Choroid plexus epithelial cell (primary cell): ENCODE measurements at regions not wholly inside any gene's neighbourhood (a gene's known extent, or its start where the extent isn't known, plus 50 kb on each side); places are given as distances from the start of the nearest gene placed in this dataset.
"Not testable (repeated sequence)": the region's sequence is repeated elsewhere in the genome, so short reads cannot be mapped to it uniquely, and the experiment has no call there.

Experiments
- DNase-seq: peaks from one replicate; pipeline ENCODE4 v3.0.0-alpha.2; 2010; ENCODE audit warnings: low read depth
- H3K4me3 ChIP-seq: 2 replicates; pipeline ENCODE4 v1.5.1; 2011; ENCODE audit warnings: low read depth, mild to moderate bottlenecking, control low read depth, low read length, moderate library complexity
- TF ChIP-seq, protein P1 (sequence below): conservative IDR thresholded peaks from 2 replicates; pipeline ENCODE4 v1.5.1; 2011; ENCODE audit warnings: low read depth, mild to moderate bottlenecking, control low read depth, inconsistent platforms, low read length, moderate library complexity

DNA sequence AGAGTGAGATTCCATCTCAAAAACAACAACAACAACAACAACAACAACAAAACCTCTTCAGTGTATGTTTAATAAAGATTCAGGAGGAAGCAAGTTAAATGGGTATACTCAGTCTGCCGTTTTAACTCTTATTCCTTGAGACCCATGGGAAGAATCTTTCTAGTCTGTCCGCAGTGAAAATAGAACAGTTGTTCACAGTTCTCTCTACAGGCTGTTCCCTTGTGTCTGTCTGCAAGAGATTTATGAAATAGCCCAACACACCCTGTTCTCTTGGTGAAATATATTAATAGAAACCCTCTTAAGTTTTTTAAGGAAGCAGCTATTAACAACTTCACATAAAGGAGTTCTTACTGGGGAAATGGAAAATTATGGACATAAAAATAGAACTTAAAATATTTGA, 682.2 kb upstream of the RAG2 start:
- DNase-seq: no peak
- no peak overlapping the region for H3K4me3 ChIP-seq
- TF ChIP-seq, protein P1, sequence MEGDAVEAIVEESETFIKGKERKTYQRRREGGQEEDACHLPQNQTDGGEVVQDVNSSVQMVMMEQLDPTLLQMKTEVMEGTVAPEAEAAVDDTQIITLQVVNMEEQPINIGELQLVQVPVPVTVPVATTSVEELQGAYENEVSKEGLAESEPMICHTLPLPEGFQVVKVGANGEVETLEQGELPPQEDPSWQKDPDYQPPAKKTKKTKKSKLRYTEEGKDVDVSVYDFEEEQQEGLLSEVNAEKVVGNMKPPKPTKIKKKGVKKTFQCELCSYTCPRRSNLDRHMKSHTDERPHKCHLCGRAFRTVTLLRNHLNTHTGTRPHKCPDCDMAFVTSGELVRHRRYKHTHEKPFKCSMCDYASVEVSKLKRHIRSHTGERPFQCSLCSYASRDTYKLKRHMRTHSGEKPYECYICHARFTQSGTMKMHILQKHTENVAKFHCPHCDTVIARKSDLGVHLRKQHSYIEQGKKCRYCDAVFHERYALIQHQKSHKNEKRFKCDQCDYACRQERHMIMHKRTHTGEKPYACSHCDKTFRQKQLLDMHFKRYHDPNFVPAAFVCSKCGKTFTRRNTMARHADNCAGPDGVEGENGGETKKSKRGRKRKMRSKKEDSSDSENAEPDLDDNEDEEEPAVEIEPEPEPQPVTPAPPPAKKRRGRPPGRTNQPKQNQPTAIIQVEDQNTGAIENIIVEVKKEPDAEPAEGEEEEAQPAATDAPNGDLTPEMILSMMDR: no peak

DNA sequence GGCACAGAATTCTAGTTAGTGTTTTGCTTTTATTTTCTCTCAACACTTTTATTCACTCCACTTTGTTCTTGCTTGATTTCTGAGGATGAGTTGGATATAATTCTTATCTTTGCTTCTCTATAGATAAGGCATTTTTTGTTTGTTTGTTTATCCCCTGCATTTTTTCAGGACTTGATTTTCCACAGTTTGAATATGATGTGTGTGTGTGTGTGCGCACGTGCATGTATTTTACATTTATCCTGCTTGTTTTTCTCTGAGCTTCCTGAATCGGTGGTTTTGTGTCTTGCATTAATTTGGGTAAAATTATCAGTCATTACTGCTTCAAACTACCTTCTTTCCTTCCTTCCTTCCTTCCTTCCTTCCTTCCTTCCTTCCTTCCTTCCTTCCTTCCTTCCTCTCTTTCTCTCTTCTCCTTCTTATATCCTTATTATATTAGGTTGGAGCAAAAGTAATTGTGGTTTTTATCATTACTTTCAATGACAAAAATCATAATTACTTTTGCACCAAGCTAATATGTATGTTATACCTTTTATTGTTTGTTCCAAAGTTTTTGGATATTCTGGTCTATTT, 679.9 kb upstream of the RAG2 start:
- no peak for DNase-seq
- H3K4me3 ChIP-seq: no peak overlapping the region
- TF ChIP-seq, protein P1: no peak

DNA sequence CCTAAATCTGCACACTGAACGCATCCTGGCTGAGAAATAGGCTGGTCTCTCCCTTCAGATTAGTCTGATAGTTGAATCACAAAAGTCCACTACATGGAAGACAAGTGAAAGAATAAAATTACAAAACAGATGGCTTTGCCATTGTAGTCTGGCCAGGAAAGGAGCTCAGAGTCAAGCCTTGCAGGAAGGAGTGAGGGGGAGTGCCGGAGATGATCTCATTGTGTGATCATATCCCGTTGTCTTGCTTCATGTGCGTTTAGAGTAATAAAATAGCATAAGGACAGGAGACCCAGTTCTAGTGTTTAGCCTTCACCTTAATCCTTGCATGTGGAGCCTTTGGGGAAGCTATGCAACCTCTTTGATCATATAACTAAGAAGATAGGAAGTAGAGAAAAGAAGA, 666.7 kb upstream of the RAG2 start:
- no peak for DNase-seq
- TF ChIP-seq, protein P1: no peak
- H3K4me3 ChIP-seq: no peak overlapping the region

DNA sequence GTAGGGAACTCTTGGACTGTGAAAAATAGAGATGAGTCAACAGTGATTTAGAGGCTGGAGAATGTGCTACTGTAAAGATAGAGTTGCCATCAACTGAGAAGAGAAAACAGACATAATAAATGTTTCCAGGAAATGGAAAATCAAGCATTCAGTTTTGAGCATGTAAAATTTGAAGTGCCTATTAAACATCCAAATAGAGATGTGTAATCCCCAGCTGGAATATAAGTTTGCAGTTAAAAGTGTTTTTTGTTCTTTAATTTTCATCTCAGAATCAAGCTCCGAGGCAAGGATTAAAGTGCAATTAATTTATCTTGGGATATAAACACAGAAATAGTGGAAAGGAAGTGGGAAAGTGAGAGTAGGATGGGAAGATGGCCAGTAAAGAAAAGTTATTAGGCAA, 666.0 kb upstream of the RAG2 start:
- no peak for DNase-seq
- no peak overlapping the region for H3K4me3 ChIP-seq
- TF ChIP-seq, protein P1: no peak

- H3K4me3 ChIP-seq, DNase-seq: not testable (repeated sequence)
These were observed 665.4 kb upstream of the RAG2 start for GRCh38 chr11:37263467-37263866.

DNA sequence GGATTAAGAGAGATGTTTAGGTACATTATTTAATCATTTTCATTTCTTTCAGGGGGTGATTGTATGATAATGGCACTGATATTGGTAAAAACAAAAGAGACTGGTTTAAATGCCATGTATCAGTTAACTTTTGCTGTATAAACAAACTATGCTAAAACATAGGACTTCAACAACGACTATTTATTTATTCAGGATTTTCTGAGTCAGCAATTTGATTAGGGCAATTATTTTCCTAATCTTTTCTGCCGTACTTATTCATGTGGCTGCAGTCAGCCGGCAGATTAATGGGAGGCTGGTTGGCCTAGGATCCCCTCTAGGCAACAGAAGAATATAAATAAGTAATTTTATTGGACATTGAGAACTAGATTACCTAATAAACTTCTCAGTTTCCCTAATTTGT, 661.7 kb upstream of the RAG2 start:
- no peak overlapping the region for H3K4me3 ChIP-seq
- TF ChIP-seq, protein P1: no peak

DNA sequence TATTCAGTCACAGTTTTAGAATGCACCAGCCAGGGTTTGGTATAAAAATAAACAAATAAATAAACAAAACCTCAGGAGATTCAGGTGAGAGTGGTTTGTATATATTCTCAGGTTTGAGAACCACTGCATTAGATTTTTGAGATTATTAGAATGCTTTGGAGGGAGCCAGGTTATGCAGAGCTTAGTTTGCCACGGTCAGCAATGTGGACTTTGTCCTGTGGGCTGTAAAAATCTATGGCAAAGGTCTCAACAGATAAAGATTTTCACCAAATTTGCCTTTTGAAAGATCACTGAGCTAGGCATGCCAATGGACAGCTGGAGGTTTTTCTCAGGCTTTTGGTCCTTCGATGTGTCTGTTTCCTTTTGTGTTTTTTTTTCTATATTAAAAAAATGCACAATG, 650.1 kb upstream of the RAG2 start:
- no peak overlapping the region for H3K4me3 ChIP-seq
- TF ChIP-seq, protein P1: no peak
- DNase-seq: no peak

More for the DNA sequence above, 661.7 kb upstream of the RAG2 start:
- DNase-seq: no peak

DNA sequence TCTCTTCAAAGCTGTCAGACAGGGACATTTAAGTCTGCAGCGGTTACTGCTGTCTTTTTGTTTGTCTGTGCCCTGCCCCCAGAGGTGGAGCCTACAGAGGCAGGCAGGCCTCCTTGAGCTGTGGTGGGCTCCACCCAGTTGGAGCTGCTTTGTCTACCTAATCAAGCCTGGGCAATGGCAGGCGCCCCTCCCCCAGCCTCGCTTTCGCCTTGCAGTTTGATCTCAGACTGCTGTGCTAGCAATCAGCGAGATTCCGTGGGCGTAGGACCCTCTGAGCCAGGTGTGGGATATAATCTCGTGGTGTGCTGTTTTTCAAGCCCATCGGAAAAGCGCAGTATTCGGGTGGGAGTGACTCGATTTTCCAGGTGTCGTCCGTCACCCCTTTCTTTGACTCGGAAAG, 648.1 kb upstream of the RAG2 start:
- H3K4me3 ChIP-seq, DNase-seq: not testable (repeated sequence)
